ENCODE measurements at regions not wholly inside any gene's neighbourhood (a gene's known extent, or its start where the extent isn't known, plus 50 kb on each side); places are given as distances from the start of the nearest gene placed in this dataset.

DNA sequence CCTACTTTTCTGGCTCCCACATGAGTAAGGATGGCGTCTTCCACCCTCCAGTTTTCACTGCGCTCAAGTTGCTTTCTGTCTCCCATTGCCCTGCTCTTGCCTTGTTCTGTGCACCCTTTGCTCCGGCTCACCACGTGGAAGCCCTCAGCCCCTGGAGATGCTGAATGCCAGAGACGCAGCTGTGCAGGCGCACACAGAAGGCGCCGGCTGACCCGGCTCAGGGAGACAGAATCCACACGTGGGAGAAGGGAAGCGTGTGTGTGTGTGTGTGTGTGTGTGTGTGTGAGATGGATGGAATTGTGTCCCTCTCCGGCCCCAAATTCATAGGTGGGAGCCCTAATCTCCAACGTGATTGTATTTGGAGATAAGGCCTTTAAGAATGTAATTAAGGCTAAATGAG, 118.2 kb upstream of the ERRFI1 start:
- TF ChIP-seq CTCF (conservative IDR thresholded peaks at IDR 0.05) (no peak), ZFX (IDR thresholded peaks at IDR 0.05) (no peak)
